ENCODE measurements at regions not wholly inside any gene's neighbourhood (a gene's known extent, or its start where the extent isn't known, plus 50 kb on each side); places are given as distances from the start of the nearest gene placed in this dataset.

DNA sequence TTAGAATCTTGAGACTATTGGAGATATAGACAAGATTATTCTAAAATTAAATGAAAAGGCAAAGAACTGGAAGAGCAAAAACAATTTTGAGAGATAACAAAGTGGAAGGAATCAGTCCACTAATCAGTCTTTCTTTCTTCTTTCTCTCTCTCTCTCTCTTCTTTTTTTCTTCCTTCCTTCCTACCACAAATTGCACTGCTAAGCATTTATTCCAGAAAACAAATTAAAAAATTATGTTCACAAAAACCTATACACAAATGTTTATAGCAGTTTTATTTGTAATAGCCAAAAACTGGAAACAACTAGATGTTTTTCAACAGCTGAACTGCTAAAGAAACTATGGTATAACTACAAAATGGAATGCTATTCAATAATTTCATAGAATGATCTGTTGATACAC lies 291.9 kb upstream of the FTMT start:
- H3K27ac ChIP-seq (ENCODE audit: extremely low read length, insufficient read depth, low read length) = no peak overlapping the region
- H3K4me1 ChIP-seq (ENCODE audit: insufficient read depth, low read length) = no peaks in the 10 kb centered on the region
- no peaks in the 10 kb centered on the region for H3K79me2 ChIP-seq (ENCODE audit: insufficient read depth, low read length)
- H3K9me3 ChIP-seq (ENCODE audit: low read length) = no peaks in the 10 kb centered on the region
- DNase-seq (ENCODE audit: low spot score) (no peak), FAIRE-seq (no peak), ATAC-seq (no peak)
- no peak overlapping the region for H3K9ac ChIP-seq (ENCODE audit: insufficient read depth, low read depth, low read length)
- H3K4me2 ChIP-seq (ENCODE audit: low read depth, low read length) = no peak overlapping the region
- in situ Hi-C loops (cut with HindIII; ENCODE audit: extremely low pct_ligation_motif_present, low pct_unique_long_range_greater_than_20kb) (no loop called here), intact Hi-C loops (cut with micrococcal nuclease; ENCODE audit: unreplicated experiment) (no loop called here)
- no peak overlapping the region for H2AFZ ChIP-seq (ENCODE audit: low read length)
- no peak overlapping the region for H3K4me3 ChIP-seq (replicated peaks in 1 of 3; ENCODE audit: insufficient read depth in 1 of 3, low read depth in 2 of 3, low read length in 3 of 3)
- ChIA-PET POLR2A (no interaction called here), CTCF (ENCODE audit: low intra/inter-chr PET ratio, low total read pairs) (no interaction called here)
- H4K20me1 ChIP-seq (ENCODE audit: insufficient read depth, low read length) = no peaks in the 10 kb centered on the region
- H3K27me3 ChIP-seq (ENCODE audit: control insufficient read depth in 1 of 2, insufficient read depth in 2 of 2, low read length in 2 of 2) = no peaks in the 10 kb centered on the region
- no peak for TF ChIP-seq LCORL (IDR thresholded peaks at IDR 0.05)
- TF ChIP-seq LCORL (CRISPR knock-in tag; IDR thresholded peaks at IDR 0.05) = no peak
- no peak for TF ChIP-seq ZFP82 (CRISPR knock-in tag; IDR thresholded peaks at IDR 0.05; ENCODE audit: borderline replicate concordance)
- TF ChIP-seq TP53 (CRISPR knock-in tag; conservative IDR thresholded peaks at IDR 0.05) = no peak
- TF ChIP-seq CC2D1A (CRISPR knock-in tag; IDR thresholded peaks at IDR 0.05) = no peak
- TF ChIP-seq PCBP2 (optimal IDR thresholded peaks at IDR 0.05; ENCODE audit: low read depth, low read length, poor library complexity, severe bottlenecking) = no peak
- no peak for TF ChIP-seq ELF1 (CRISPR knock-in tag; IDR thresholded peaks at IDR 0.05)
- TF ChIP-seq, protein P1, sequence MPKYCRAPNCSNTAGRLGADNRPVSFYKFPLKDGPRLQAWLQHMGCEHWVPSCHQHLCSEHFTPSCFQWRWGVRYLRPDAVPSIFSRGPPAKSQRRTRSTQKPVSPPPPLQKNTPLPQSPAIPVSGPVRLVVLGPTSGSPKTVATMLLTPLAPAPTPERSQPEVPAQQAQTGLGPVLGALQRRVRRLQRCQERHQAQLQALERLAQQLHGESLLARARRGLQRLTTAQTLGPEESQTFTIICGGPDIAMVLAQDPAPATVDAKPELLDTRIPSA (CRISPR knock-in tag; IDR thresholded peaks at IDR 0.05; ENCODE audit: borderline replicate concordance) = no peak
- peak in 1 of 2 experiments; percentile 67; a peak in 2 of 4 replicates for TF ChIP-seq MAFK (conservative IDR thresholded peaks at IDR 0.05 in 1 of 2, IDR thresholded peaks at IDR 0.05 in 1 of 2; ENCODE audit: low read length in 2 of 2)
- no peaks in the 10 kb centered on the region for H3K36me3 ChIP-seq (replicated peaks in 1 of 2; ENCODE audit: control insufficient read depth in 1 of 2, insufficient read depth in 2 of 2, low read length in 2 of 2)
- BruUV-seq (replicated peaks) = no TSS peak

DNA sequence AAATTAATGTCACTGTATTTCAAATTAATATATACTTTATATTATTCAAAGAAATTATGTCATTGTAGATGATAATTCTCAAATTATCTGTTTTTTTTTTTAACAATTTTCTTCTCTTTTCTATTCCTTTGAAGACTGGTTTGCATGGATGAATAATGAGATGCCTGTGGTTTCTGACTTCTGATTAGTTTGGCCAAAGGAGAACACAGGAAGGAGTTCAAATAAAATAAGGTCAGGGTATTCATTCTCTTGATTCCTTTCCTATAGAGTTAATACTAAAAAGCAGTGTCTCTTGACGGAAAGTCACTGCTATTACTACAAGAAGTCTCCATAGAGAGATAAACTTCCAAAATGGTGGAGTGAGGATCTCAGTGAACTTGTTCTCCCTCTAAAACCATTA lies 279.6 kb upstream of the FTMT start:
- TF ChIP-seq ADNP (CRISPR knock-in tag; IDR thresholded peaks at IDR 0.05) (no peak), NFIB (CRISPR knock-in tag; IDR thresholded peaks at IDR 0.05; ENCODE audit: borderline replicate concordance) (no peak), PHF20 (CRISPR knock-in tag; IDR thresholded peaks at IDR 0.05) (no peak), ZNF552 (CRISPR knock-in tag; IDR thresholded peaks at IDR 0.05; ENCODE audit: borderline replicate concordance) (no peak), ZNF614 (CRISPR knock-in tag; IDR thresholded peaks at IDR 0.05; ENCODE audit: borderline replicate concordance) (no peak)
- TF ChIP-seq, protein P2, sequence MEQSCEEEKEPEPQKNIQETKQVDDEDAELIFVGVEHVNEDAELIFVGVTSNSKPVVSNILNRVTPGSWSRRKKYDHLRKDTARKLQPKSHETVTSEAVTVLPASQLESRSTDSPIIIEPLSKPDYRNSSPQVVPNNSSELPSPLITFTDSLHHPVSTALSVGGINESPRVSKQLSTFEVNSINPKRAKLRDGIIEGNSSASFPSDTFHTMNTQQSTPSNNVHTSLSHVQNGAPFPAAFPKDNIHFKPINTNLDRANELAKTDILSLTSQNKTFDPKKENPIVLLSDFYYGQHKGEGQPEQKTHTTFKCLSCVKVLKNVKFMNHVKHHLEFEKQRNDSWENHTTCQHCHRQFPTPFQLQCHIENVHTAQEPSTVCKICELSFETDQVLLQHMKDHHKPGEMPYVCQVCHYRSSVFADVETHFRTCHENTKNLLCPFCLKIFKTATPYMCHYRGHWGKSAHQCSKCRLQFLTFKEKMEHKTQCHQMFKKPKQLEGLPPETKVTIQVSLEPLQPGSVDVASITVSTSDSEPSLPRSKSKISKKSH (CRISPR knock-in tag; IDR thresholded peaks at IDR 0.05; ENCODE audit: borderline replicate concordance) = no peak
- TF ChIP-seq, protein P3, sequence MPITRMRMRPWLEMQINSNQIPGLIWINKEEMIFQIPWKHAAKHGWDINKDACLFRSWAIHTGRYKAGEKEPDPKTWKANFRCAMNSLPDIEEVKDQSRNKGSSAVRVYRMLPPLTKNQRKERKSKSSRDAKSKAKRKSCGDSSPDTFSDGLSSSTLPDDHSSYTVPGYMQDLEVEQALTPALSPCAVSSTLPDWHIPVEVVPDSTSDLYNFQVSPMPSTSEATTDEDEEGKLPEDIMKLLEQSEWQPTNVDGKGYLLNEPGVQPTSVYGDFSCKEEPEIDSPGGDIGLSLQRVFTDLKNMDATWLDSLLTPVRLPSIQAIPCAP (CRISPR knock-in tag; IDR thresholded peaks at IDR 0.05; ENCODE audit: low read depth) = no peak
- TF ChIP-seq, protein P4, sequence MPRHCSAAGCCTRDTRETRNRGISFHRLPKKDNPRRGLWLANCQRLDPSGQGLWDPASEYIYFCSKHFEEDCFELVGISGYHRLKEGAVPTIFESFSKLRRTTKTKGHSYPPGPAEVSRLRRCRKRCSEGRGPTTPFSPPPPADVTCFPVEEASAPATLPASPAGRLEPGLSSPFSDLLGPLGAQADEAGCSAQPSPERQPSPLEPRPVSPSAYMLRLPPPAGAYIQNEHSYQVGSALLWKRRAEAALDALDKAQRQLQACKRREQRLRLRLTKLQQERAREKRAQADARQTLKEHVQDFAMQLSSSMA (CRISPR knock-in tag; IDR thresholded peaks at IDR 0.05) = no peak
- DNase-seq (ENCODE audit: low spot score) (no peak), ATAC-seq (no peak), FAIRE-seq (no peak)
- Histone ChIP-seq H3K4me2 (ENCODE audit: low read depth, low read length) (no peak overlapping the region), H3K79me2 (ENCODE audit: insufficient read depth, low read length) (no peaks in the 10 kb centered on the region), H2AFZ (ENCODE audit: low read length) (no peak overlapping the region), H3K9ac (ENCODE audit: insufficient read depth, low read depth, low read length) (no peak overlapping the region), H3K4me3 (replicated peaks in 1 of 3; ENCODE audit: insufficient read depth in 1 of 3, low read depth in 2 of 3, low read length in 3 of 3) (no peak overlapping the region), H3K9me3 (ENCODE audit: low read length) (no peaks in the 10 kb centered on the region), H3K27ac (ENCODE audit: extremely low read length, insufficient read depth, low read length) (no peak overlapping the region), H3K36me3 (replicated peaks in 1 of 2; ENCODE audit: control insufficient read depth in 1 of 2, insufficient read depth in 2 of 2, low read length in 2 of 2) (no peaks in the 10 kb centered on the region), H3K27me3 (ENCODE audit: control insufficient read depth in 1 of 2, insufficient read depth in 2 of 2, low read length in 2 of 2) (no peaks in the 10 kb centered on the region), H3K4me1 (ENCODE audit: insufficient read depth, low read length) (no peaks in the 10 kb centered on the region), H4K20me1 (ENCODE audit: insufficient read depth, low read length) (no peaks in the 10 kb centered on the region)
- in situ Hi-C loops (cut with HindIII; ENCODE audit: extremely low pct_ligation_motif_present, low pct_unique_long_range_greater_than_20kb) (no loop called here), intact Hi-C loops (cut with micrococcal nuclease; ENCODE audit: unreplicated experiment) (no loop called here)
- POLR2A ChIA-PET = no interaction called here
- CTCF ChIA-PET (ENCODE audit: low intra/inter-chr PET ratio, low total read pairs) = no interaction called here
- whole genome bisulfite sequencing (ENCODE audit: low lambda C conversion rate) = 4% methylated on average over 1 of the region's 1 CpG
- BruUV-seq (replicated peaks) = no TSS peak
